Activated CD8-positive, alpha-beta memory T cell treated with anti-CD3 and anti-CD28 coated beads, Interleukin-2, amount 50 U/mL, for 24 hours (primary cell): ENCODE measurements at regions not wholly inside any gene's neighbourhood (a gene's known extent, or its start where the extent isn't known, plus 50 kb on each side); places are given as distances from the start of the nearest gene placed in this dataset.
"Not testable (repeated sequence)": the region's sequence is repeated elsewhere in the genome, so short reads cannot be mapped to it uniquely, and the experiment has no call there.

ENCODE experiments used
- DNase-seq: peaks from one replicate; pipeline ENCODE4 v3.0.0-alpha.2; 2020; ENCODE audit errors: extremely low read depth

DNA sequence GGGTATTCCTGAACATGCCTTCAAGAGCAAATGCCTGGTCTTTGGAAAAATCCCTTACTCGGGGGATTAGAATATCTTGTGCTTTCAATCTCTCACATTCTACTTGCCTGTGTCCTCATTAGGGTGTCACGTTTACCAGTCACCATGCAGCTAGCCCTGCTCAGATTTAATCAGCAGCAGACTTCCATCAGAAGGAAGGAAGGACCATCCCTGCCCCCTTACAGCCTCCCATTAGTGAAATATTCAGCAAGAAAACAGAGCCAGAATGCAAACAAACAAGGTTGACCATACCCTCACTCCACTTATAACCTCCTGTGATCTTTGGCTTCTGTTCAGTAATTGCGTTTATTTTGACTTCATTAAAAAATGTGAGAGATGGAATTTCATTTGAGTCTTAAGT lies 208.6 kb downstream of the CXCL12 start:
- DNase-seq: no peak

DNA sequence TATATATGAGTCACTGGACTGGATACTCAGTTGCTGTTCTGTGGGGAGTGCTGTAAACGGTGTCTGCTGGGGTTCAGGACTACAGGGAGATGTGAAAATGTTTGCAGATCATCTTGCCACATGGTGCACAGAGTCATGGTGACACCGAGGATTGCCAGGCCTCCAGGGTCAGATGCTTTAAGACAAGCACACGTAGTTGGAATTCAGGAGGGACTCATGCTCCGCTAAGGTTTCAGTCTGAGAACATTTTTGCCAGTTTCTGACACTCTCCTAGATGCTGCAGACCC lies 211.3 kb downstream of the CXCL12 start:
- no peak for DNase-seq

DNA sequence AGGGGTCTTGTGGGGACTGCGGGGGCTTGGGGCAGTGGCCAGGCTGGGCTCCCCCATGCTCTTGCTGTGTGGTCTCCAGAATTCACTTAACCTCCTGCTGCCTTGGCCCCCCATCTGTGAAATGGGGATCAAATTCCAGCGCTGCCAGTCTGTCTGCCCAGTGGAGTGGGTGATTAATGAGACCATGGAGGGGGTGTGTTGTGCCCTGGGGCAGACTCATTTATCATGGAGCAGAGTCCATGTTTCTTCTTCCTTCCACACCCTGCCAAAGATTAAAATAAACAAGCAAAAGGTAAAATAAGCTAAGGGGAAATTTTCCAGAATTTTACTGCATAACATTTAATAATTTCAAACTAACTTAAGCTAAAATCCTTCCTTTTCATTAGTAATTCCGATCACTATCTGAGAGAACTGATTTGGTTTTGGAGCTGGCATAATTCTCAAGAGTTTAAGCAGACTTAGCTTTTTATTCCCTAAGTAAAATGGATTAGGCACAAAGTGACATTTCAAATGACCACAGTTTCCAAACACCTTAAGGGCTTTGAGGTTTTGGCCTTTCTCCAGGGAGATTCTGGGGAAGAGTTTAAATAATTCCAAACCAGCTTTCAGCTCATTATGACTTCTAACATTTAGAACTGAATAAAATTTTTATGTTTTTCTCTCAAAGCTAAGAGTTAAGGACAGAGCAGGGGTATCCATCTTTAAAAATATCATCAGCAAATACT lies 211.9 kb downstream of the CXCL12 start:
- no peak for DNase-seq

DNA sequence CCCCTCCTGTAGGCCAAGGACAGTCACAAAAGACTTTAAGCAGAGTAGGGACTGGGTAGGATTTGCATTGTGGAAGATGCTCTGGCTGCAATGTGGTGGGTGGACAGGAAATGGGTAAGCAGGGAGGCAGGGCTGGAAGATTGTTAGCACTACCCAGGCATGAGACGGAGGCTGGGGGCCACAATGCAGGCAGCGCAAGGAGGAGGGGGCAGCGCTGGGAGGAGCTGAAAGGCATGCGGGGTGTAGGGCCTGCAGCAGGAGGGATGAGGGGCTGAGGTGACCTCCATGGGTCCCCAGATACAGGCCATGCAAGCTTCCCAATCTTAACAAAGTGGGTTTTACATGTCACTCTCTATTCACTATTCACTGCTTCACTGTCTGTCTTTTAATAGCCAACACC lies 213.1 kb downstream of the CXCL12 start:
- no peak for DNase-seq

DNA sequence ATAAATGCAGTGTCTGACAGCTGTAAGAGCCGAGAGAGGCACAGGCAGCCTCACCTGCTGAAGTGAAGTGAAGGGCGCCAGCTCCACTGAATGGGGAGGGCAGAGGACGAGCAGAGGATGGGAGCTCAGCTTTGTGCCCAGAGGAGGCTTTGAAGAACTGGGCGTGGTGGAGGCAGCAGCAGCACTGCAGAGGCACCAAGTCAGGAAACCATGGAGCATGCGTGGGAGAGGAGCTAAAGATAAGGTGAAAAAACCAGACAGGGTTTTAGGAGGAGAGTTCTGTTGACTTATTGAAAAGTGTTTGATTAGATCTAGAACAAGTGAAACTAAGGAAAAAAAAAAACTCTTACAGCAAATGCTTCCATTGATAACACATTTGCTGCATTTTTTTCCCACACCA lies 216.4 kb downstream of the CXCL12 start:
- no peak for DNase-seq

DNA sequence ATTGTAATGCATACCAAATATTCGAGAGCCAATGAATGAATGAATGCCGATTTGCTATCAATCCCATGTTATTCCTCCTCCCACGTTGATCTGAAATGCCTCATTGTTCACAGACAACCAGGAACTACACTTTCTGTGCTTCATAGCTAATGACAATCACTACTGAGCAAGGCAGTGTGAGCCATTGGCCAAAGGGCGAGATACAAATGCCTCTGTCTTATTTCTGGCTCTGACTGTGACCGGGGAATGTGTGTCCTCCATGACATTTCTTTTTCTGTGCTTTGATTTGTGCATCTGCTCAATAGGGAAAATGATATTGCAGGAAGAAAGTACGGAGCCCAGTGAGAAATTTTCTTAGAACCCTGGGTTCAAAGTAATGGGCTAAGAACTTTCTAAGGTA lies 217.1 kb downstream of the CXCL12 start:
- DNase-seq: no peak

DNA sequence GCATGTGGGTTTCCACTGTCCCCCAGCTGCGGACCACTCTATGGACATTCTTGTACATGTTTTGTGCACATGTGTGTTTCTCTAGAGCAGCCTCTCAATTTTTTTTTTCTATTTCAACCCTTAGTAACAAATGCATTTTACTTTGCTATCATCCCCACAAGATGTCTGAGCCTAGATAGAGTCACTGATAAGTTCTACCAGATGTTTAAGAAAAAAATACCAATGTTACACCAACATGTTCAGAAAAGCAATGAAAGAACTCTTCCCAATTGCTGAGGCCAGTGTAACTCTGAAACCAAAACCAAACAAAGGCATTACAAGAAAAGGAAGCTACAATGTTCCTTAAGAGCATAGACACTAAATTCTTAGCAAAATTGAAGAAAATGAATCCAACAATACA lies 218.5 kb downstream of the CXCL12 start:
- DNase-seq: no peak

DNA sequence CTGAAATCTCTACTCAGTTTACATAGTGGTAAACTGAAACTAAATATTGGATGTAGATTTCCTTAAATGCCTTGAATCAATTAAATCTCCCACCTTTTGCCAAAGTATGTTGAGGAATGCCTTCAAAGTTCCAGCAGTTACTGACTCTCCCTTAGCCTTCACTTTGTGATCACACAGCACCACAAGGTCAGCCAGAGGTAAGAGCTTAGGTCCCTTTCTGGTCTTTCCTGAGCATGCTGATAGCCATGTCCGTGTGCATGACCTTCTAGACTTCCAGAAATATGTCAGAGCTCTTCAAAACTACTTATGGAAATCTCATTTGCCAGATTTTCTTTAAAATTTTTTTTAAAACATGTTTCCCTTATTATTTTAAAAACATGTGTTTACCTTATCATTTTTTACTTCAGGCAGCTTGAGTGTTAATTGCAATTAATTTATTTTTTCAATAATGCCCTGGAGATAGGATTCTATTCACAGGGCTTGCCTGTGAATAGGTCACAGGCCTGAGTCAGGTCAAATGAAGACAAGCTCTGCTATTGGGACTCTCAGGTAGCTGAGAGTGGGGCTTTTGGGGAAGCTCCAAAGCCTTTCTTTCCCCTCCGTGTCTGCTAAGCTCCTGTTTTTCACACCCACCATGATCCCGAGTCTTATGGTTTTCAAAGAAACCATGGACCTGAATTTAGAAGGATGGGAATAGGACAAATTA lies 220.5 kb downstream of the CXCL12 start:
- DNase-seq: no peak

DNA sequence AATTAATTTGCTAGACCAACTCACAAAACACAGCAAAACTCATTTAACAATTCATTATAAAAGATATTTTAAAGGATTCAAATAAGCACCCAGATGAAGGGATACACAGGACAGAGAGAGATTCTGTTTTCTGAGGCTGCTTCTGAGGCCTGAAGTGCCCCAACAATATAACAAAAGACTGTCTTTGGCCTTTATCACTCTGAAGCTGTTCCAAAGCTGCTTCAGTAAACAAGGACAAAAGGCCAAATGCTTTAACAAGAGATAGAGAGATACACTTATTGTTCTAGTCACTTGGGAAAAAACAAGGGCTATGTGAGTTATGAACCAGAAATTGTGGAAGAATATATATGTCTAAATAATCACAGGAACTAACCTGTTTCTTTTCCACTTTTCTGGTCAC lies 223.7 kb downstream of the CXCL12 start:
- no peak for DNase-seq

DNA sequence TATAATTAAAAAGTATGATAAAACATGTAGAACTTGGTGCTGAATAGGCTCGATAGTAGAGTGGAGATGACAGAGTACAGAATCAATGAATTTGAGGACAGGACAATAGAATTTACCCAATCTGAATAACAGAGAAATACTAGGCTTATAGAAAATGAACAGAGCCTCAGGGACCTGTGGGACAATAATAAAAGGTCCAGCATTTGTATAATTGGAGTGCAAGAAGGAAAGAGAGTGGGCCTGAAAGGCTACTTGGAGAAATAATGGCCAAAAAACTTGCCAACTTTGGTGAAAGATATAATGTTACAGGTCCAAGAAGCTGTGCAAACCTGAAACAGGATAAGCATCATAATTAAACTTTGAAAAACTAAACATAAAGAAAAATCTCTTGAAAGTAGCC lies 227.3 kb downstream of the CXCL12 start:
- DNase-seq: no peak

DNA sequence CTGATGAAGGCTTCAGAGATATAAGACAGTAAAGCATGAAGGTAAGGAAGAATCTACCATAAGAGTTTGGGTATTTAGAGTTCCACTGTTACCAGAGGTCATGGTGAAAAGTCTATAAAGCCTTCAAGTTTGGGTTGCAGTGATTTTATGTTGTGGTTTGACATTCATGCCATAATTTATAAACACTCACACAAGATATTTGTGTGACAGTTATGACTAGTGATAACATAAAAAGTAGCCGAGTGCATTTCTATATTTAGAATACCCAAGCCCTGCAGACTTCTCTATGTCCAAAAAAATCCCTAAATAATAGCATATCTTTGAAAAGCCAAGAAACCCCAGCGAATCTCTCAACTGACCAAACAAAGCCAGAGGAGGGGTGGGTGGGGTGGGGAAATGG lies 229.9 kb downstream of the CXCL12 start:
- DNase-seq: no peak

DNA sequence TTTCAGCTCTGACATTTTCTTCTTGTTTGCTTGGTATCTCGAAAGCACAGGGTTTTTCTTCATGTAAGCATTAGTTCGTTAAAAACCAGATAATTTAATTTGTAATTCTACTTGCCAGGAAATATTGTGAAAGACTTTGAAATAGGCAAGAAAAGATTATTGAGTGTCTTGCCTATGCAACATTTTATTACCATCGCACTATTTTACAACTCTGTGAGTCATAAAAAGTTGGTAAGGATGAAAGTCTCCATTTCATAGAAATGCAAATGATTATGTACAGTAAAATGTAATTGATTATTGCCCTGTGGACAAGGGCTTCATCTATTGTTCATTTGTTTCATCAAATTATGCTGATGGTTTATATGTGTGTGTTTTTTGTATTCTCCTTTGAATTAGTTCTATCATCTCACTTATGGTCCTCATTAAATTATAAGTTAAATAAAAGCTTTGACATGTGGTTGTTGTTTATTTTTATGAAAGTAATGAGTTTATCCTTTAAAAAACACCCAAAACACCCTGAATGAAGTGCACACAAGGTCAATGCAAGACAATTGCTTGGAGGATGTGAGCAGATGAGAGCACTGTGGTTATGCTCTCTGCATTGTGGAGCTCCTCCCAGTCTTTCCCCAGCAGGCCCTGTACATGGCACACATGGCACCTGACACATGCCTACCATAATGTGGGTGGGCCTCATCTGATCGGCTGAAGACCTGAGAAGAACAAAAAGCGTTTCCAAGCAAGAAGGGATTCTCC lies 230.8 kb downstream of the CXCL12 start:
- no peak for DNase-seq

DNA sequence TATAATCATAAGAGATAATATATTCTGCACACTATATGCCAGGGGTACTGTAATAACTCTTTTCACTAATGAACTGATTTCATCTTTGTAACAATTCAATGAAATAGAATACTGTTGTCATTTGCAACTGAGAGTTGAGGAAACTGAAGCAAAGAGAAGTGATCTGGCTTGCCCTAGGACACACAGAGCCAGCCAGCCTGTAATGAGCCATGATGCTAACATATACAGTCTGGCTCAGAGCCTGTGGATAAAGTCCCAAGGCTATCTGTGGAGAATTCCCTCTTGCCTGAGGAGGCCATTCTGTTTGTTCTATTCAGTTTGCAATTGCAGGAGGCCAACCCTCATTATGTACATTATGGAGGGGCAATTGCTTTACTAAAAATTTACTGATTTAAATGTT lies 241.3 kb downstream of the CXCL12 start:
- no peak for DNase-seq

DNA sequence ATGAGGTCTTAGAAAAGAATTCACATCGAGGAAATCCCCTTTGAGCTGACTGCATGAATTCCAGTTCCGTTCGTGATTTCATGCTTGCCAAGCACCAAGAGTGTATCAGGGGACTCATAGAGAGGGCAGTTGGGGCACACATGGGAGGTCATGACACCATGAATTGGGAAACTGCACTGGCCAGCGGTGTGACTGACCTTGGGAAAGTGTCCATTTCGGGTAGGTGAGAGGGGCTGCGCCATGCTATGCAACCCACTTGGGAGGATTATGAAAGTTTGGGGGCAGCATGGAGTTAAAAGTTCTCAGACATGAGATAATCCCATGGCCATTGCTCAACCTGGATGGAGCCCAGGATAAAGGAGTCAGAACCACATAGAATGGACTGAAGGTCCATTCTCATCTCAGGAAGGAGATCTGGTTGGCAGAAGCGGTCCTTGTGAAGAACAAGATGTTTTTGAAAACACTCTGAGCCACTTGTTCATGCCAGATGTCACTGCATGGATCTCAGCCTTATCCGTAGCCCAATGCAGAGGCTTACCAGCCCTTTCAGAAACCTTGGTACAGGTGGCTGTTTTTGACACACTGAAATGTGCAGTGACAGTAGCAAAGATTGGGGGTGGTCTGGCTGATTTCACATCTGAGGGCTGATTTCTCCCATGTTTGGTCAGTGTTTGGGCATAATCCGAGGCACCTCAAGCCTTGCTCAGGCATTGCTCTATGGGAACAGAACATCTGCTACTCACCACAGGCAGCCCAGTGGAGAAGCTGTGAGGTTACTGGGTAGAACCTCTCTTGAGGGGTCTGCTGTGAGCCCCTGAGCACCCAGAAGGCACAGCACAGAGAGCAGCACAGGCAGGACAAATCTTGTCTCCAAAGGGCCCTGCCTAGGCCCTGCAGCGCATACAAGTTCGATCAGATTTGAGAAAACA lies 252.3 kb downstream of the CXCL12 start:
- DNase-seq: no peak

DNA sequence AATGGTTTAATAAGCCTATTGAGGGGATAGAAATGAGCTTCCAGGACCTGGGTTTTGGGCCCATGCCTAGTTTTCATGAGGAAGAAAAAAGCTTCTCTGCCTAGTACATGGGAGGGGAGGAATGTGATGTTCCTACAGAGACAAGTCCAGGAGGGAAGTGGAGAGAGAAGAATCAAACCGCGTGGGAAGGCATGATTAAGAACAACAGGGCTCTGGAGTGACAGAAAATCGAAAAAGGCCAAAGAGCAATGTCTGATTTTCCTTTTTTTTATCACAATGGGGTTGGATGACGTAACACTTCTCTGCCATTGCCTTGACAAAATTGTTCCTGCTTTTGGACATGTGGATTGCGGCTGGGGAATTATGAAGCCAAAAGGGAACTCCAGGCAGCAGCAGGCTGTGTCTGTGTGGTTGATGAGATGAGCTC lies 258.6 kb downstream of the CXCL12 start:
- no peak for DNase-seq

DNA sequence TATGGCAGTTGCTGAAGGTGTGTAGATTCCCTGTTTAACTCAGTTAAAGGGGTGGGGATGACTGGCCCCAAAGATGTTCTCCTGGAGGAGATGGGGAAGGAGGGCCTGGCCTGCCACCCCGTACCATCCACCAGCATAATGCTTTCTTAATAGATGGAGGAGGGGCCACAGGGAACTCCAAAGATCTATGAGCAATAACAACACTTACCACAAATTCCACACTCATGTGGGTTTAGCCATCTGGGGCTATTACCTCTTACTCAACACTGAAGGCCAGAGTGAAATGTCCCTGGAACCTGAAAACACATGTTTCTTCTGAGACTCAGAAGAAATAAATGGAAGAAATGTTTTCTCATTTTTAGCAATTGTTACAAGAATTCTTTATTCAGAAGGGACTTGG lies 259.0 kb downstream of the CXCL12 start:
- DNase-seq: no peak

DNA sequence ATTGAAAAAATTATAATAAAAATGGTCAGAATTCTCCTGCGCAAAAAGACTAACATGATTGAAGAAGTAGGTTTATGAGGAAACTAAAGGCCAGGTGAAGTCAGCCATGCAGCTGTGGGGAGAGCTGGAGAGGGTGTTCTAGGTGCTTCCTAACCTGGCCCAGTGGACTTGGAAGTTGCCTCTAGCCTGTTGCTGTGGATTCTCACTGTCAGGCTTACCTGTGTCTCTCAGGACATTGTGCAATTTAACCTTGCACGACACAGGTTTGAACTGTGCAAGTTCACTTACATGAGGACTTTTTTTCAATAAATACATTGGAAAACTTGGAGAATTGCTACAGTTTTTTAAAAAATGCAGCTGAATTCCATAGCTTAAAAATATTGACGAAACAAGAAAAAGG lies 266.4 kb downstream of the CXCL12 start:
- no peak for DNase-seq

DNA sequence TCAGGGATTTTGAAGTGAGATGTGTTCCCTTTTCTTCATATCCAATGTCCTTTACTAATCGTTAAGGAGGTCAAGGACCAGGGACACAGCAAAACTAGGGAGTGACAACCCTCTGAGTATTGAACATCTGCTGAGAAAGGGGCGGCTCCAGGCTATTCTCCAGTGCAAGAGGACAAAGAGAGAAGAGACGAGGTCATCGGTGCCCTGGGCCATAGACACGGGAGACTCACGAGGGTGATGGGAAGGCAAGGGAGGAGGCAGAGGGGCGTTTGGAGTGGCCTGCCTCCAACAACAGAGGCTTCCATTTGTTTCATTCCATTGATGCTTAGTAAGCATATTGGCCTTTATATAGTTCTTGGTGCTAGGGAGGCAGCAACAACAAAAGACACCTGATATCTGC lies 268.4 kb downstream of the CXCL12 start:
- DNase-seq: no peak

DNA sequence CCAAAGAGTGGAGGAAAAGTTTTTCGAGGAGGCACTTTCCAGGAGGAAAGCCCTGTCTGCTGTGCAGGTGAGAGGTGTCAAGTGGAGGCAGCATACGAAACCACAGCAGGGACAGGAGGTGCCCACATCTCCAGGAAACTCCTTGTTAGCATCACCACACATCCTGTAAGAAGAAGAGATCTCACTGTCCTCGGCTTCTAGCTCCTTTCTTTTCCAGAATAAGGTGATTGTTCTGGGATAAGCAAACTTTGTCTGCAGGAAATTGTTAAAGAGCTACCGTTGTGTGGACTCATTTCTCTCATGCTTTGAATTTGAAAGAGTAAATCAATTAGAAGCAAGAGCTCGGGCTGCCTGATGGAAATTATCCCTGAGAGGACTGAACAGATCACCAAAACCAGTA lies 269.4 kb downstream of the CXCL12 start:
- no peak for DNase-seq

DNA sequence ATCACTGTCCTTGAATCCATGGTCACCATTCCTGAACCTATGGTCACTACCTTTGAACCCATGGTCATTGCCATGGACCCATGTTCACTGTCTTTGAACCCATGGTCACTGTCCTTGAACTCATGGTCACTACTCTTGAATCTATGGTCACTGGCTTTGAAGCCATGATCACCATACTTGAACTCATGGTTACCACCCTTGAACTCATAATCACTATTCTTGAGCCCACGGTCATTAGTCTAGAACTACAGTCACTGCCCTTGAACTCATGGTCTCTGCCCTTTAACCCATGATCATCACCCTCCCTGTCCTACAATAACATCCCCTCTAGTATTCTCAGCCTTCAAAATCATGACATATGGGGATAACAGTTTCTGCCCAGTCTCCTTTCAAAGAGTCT lies 270.5 kb downstream of the CXCL12 start:
- DNase-seq: no peak

DNA sequence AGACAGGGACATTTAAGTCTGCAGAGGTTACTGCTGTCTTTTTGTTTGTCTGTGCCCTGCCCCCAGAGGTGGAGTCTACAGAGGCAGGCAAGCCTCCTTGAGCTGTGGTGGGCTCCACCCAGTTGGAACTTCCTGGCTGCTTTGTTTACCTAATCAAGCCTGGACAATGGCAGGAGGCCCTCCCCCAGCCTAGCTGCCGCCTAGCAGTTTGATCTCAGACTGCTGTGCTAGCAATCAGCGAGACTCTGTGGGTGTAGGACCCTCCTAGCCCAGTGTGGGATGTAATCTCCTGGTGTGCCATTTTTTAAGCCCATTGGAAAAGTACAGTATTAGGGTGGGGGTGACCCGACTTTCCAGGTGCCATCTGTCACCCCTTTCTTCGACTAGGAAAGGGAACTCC lies 272.6 kb downstream of the CXCL12 start:
- DNase-seq: not testable (repeated sequence)

DNA sequence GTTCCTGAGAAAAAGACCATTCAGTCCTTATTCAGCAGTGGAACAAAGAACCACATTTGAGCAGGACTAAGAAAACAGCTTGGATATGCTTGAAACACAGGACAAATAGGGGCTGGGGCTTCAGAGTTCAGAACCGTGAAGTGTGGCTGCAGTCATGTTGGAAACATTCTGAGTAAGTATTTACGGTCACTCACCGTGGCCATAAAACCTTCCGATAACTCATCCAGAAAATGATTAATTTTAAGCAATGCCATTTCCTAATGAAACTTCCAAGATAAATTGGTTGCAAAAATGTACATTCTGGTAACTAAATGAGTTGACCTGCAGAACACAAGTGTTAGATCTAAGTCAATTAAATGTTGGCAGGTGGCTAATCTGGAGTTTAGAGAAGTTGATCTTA lies 279.2 kb downstream of the CXCL12 start:
- DNase-seq: no peak
